Colonic mucosa (tissue), 4 donors: ENCODE measurements at regions not wholly inside any gene's neighbourhood (a gene's known extent, or its start where the extent isn't known, plus 50 kb on each side); places are given as distances from the start of the nearest gene placed in this dataset.

Experiments
- DNase-seq: peaks from one replicate; pipeline ENCODE4 v3.0.0-alpha.2; 2020
- H3K27ac ChIP-seq: fragments of 200-600 bp; one replicate; pipeline ENCODE4 v1.8.0; 2021
- H3K27me3 ChIP-seq: fragments of 200-600 bp; one replicate; pipeline ENCODE4 v1.8.0; 2021
- H3K36me3 ChIP-seq: fragments of 200-600 bp; one replicate; pipeline ENCODE4 v1.8.0; 2021
- H3K4me1 ChIP-seq: fragments of 200-600 bp; one replicate; pipeline ENCODE4 v1.8.0; 2021; ENCODE audit warnings: mild to moderate bottlenecking
- H3K4me3 ChIP-seq: fragments of 200-600 bp; one replicate; pipeline ENCODE4 v1.8.0; 2021
- H3K9ac ChIP-seq, 2 donors: one replicate each; pipeline ENCODE4 v1.7.0; 2013; ENCODE audit warnings: control low read depth in 2 of 2, low read depth in 2 of 2, low read length in 2 of 2
- H3K9me3 ChIP-seq: fragments of 200-600 bp; one replicate; pipeline ENCODE4 v1.8.0; 2021
- CTCF ChIP-seq: fragments of 200-600 bp; IDR thresholded peaks from one replicate; pipeline ENCODE4 v1.8.0; 2022; ENCODE audit warnings: antibody characterized with exemption, mild to moderate bottlenecking
- intact Hi-C: fragments of 100-400 bp; cut with DNase I; formaldehyde crosslinking; loops from one replicate; pipeline ENCODE4 v1.14.1; 2022
- donor health status: healthy.
- donor health status: DM: no; HTN: no; CAD: no.
- donor health status: DM: no; HTN: no; CAD: no.

DNA sequence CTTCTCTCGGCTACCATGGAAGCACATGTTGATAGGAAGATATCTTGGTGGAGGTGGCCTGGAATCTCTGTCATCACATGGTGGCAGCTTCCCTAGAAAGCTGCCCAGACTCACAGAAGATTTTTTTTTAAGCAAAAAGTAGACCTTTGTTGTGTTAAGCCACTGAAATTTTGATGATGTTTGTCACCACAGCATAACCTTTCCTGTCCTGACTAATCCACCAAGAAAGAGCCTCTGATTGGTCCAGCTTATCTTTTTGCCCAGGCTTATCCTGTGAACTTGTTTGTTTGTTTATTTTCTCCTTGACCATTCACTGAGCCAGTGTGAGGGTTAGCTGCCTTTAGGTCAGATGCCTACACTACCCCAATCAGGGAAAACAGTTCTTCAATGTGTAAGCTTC, 96.5 kb upstream of the LHX1 start:
- H3K9ac ChIP-seq: no peak overlapping the region
- no peak for DNase-seq
- no peak for TF ChIP-seq CTCF
- H3K27ac ChIP-seq: no peak overlapping the region
- no peaks in the 10 kb centered on the region for H3K9me3 ChIP-seq
- no peaks in the 10 kb centered on the region for H3K4me1 ChIP-seq
- no peaks in the 10 kb centered on the region for H3K36me3 ChIP-seq
- intact Hi-C loops: no loop called here
- no peak overlapping the region for H3K4me3 ChIP-seq
- no peaks in the 10 kb centered on the region for H3K27me3 ChIP-seq

- H3K27me3 ChIP-seq: no peaks in the 10 kb centered on the region
- DNase-seq: no peak
These were observed 95.0 kb upstream of the LHX1 start for GRCh38 chr17:36842231-36842819.

DNA sequence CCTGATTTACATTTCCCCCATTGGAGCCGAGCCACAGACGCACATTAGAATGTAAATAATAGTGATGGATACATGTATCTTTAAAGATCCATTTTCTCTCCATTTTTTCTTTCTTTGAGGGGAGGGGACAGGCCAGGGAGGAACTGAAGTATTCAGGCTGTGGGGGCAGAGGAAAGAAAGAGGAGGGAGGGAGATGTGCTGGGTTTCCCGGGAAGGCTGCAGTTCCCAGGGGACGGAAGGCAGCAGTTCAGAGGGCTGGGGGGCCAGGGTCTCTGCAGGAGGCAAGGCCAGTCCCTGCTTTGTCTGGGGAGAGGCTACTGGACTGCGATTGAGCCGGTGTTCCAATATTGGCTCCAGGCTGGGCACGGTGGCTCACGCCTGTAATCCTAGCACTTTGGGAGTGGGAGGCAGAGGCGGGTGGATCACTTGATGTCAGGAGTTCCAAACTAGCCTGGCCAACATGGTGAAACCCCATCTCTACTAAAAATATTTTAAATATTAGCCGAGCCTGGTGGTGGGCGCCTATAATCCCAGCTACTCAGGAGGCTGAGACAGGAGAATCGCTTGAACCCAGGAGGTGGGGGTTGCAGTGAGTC, 94.2 kb upstream of the LHX1 start:
- Histone ChIP-seq H3K9me3 (no peaks in the 10 kb centered on the region), H3K4me1 (no peaks in the 10 kb centered on the region), H3K36me3 (no peaks in the 10 kb centered on the region), H3K27ac (no peak overlapping the region), H3K27me3 (no peaks in the 10 kb centered on the region), H3K9ac (no peak overlapping the region), H3K4me3 (no peak overlapping the region)
- TF ChIP-seq CTCF: no peak
- no peak for DNase-seq
- intact Hi-C loops: no loop called here

More at GRCh38 chr17:36842231-36842819, 95.0 kb upstream of the LHX1 start:
- no peak overlapping the region for H3K27ac ChIP-seq
- intact Hi-C loops: no loop called here
- no peaks in the 10 kb centered on the region for H3K9me3 ChIP-seq
- no peak overlapping the region for H3K9ac ChIP-seq
- H3K4me1 ChIP-seq: no peaks in the 10 kb centered on the region
- no peak for TF ChIP-seq CTCF
- no peaks in the 10 kb centered on the region for H3K36me3 ChIP-seq
- no peak overlapping the region for H3K4me3 ChIP-seq

- Histone ChIP-seq H3K36me3 (no peaks in the 10 kb centered on the region), H3K4me1 (no peaks in the 10 kb centered on the region), H3K4me3 (no peak overlapping the region), H3K9me3 (no peaks in the 10 kb centered on the region), H3K9ac (no peak overlapping the region), H3K27ac (no peak overlapping the region), H3K27me3 (no peaks in the 10 kb centered on the region)
- no peak for DNase-seq
- no peak for TF ChIP-seq CTCF
- intact Hi-C loops: no loop called here
These were observed 93.3 kb upstream of the LHX1 start for GRCh38 chr17:36844013-36844412.

DNA sequence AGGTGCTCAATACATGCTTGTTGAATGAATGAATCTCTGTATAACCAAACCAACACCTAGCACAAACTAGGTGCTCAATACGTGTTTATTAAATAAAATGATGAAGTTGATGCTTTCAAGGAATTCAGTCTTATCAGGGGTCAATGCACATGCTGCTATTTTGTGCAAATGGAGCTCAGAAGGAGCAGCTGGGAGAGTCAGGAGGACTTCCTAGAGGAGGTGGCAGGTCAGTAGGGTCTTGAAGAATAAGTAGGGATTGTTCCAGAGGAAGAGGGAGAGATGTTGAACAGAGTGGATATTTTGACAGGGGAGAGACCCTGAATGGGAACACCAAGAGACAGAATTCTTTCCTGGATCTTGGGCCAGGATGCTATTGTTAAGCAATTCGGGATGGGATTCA, 92.7 kb upstream of the LHX1 start:
- Histone ChIP-seq H3K36me3 (no peaks in the 10 kb centered on the region), H3K4me3 (no peak overlapping the region), H3K27ac (no peak overlapping the region), H3K9me3 (no peaks in the 10 kb centered on the region), H3K4me1 (no peaks in the 10 kb centered on the region), H3K27me3 (no peaks in the 10 kb centered on the region), H3K9ac (no peak overlapping the region)
- intact Hi-C loops: no loop called here
- no peak for TF ChIP-seq CTCF
- no peak for DNase-seq
